HUDEP-2 (cell line): ENCODE measurements at regions not wholly inside any gene's neighbourhood (a gene's known extent, or its start where the extent isn't known, plus 50 kb on each side); places are given as distances from the start of the nearest gene placed in this dataset.

Experiments used
- DNase-seq, 76 experiments: peaks; one replicate each; lab custom pipeline; 2025; ENCODE audit not compliant: unreplicated experiment in 76 of 76; lab: John Stamatoyannopoulos, UW

- DNase-seq, result no peak
Measured at GRCh38 chr10:47140761-47141348, 159.1 kb upstream of the GDF10 start.

GRCh38 chr10:47141349-47141748, 158.6 kb upstream of the GDF10 start:
- DNase-seq, result no peak

- no peak for DNase-seq
Measured at GRCh38 chr10:47143072-47143471, 156.9 kb upstream of the GDF10 start.

GRCh38 chr10:47143473-47143872, 156.5 kb upstream of the GDF10 start:
- DNase-seq, result no peak

- no peak for DNase-seq
Measured at GRCh38 chr10:47144525-47144924, 155.5 kb upstream of the GDF10 start.

GRCh38 chr10:47145290-47145934, 154.6 kb upstream of the GDF10 start:
- no peak for DNase-seq

- DNase-seq, result no peak
Measured at GRCh38 chr10:47146572-47146971, 153.4 kb upstream of the GDF10 start.

GRCh38 chr10:47147186-47147585, 152.8 kb upstream of the GDF10 start:
- no peak for DNase-seq

GRCh38 chr10:47150581-47150980, 149.4 kb upstream of the GDF10 start:
- DNase-seq, result no peak

GRCh38 chr10:47151920-47152319, 148.1 kb upstream of the GDF10 start:
- no peak for DNase-seq

GRCh38 chr10:47152861-47153349, 147.1 kb upstream of the GDF10 start:
- peak in 1 of 76 experiments; percentile 0 for DNase-seq

GRCh38 chr10:47154762-47155161, 145.2 kb upstream of the GDF10 start:
- DNase-seq, result no peak

GRCh38 chr10:47156873-47157272, 143.1 kb upstream of the GDF10 start:
- no peak for DNase-seq

GRCh38 chr10:47158116-47159071, 141.6 kb upstream of the GDF10 start:
- DNase-seq, result no peak

GRCh38 chr10:47159361-47160260, 140.4 kb upstream of the GDF10 start:
- no peak for DNase-seq

GRCh38 chr10:47160261-47160908, 139.6 kb upstream of the GDF10 start:
- no peak for DNase-seq

GRCh38 chr10:47160967-47161366, 139.0 kb upstream of the GDF10 start:
- DNase-seq, result no peak

- DNase-seq, result no peak
Measured at GRCh38 chr10:47161465-47161864, 138.5 kb upstream of the GDF10 start.

GRCh38 chr10:47164126-47164799, 135.7 kb upstream of the GDF10 start:
- DNase-seq, result no peak

- no peak for DNase-seq
Measured at GRCh38 chr10:47164800-47165128, 135.2 kb upstream of the GDF10 start.
